IMR-90 (cell line): ENCODE measurements at regions not wholly inside any gene's neighbourhood (a gene's known extent, or its start where the extent isn't known, plus 50 kb on each side); places are given as distances from the start of the nearest gene placed in this dataset.

Experiments used
- CEBPB ChIP-seq: IDR thresholded peaks from 2 replicates; pipeline ENCODE4 v1.6.1; 2012; ENCODE audit warnings: low read depth, low read length, improper control_type of control experiment
- CTCF ChIP-seq: conservative IDR thresholded peaks from 2 replicates; pipeline ENCODE4 v1.5.1; 2012; ENCODE audit warnings: mild to moderate bottlenecking, low read depth, low read length, improper control_type of control experiment
- POLR2A ChIP-seq: IDR thresholded peaks from 2 replicates; pipeline ENCODE4 v1.6.1; 2012; ENCODE audit warnings: mild to moderate bottlenecking, low read depth, low read length
- RAD21 ChIP-seq: IDR thresholded peaks from 2 replicates; pipeline ENCODE4 v1.6.1; 2012; ENCODE audit warnings: low read length, improper control_type of control experiment

GRCh38 chr12:86774841-86775388, 518.7 kb upstream of the MGAT4C start:
- TF ChIP-seq CEBPB: no peak
- no peak for TF ChIP-seq CTCF
- no peak for TF ChIP-seq RAD21
- no peak for TF ChIP-seq POLR2A
